Cerebellar nuclear complex (tissue), 1 donor: ENCODE measurements at regions not wholly inside any gene's neighbourhood (a gene's known extent, or its start where the extent isn't known, plus 50 kb on each side); places are given as distances from the start of the nearest gene placed in this dataset.

ENCODE experiments used
- DNase-seq, 2 experiments: peaks; one replicate each; lab custom pipeline; 2025; lab: John Stamatoyannopoulos, UW

- DNase-seq = no peak
Measured at GRCh38 chr1:59150577-59151386, 146.1 kb upstream of the FGGY start.

GRCh38 chr1:59151387-59151761 is 145.5 kb upstream of the FGGY start:
- DNase-seq = no peak

DNA sequence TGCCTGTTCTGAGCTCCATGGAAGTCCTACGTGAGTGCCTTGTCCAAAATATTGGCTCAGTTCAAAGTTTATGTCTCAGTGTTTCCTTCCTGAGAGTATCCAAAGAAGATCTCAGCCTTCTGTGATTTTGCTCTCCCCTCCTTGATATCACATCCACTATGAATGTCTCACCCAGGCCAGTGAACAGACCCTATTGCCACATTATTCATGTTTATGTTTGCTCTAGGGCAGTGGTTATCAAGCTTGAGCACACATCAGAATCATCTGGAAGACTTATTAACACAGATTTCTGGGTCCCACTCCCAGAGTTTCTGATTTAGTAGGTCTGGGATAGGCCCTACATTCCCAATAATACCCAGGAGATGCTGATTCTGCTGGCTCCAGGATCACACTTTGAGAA is 145.0 kb upstream of the FGGY start:
- DNase-seq = no peak

GRCh38 chr1:59152511-59152910 is 144.4 kb upstream of the FGGY start:
- no peak for DNase-seq

- no peak for DNase-seq
Measured at GRCh38 chr1:59154401-59154800, 142.5 kb upstream of the FGGY start.

DNA sequence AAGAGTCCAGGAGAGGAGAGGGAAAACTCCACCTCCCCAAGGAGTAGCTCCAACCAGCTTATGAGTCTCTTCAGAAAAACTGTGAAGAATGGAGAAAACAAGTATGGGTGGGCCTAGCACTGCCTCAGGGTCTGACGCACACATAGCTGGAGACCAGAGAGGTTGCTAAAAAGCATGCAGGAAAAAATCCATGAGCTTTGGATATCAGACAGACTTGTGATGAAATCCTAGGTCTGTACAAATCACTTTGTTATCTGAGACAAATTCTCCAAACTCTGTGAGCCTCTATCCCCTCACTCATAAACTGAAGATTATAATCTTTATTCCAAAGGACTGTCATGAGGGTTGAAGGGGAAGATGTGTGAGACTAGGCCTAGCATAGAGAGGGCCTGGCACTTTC is 141.5 kb upstream of the FGGY start:
- DNase-seq = no peak

- no peak for DNase-seq
Measured at GRCh38 chr1:59156051-59156450, 140.8 kb upstream of the FGGY start.

GRCh38 chr1:59156526-59157199 is 140.2 kb upstream of the FGGY start:
- no peak for DNase-seq

DNA sequence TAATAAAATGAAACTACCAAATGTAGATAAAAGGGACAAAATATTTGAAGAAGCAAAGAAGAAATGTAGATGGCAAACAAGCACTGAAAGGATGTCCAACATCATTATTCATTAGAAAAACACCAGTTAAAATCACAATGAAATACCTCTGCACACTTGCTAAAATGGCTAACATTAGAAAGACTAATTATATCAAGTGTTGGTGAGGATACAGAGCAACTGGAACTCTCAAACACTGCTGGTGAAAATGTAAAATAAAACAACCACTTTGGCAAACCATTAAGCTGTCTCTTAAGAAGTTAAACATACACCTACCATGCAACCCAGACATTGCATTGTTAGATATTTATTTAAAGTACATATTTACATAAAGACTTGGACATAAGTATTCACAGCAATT is 138.6 kb upstream of the FGGY start:
- no peak for DNase-seq

DNA sequence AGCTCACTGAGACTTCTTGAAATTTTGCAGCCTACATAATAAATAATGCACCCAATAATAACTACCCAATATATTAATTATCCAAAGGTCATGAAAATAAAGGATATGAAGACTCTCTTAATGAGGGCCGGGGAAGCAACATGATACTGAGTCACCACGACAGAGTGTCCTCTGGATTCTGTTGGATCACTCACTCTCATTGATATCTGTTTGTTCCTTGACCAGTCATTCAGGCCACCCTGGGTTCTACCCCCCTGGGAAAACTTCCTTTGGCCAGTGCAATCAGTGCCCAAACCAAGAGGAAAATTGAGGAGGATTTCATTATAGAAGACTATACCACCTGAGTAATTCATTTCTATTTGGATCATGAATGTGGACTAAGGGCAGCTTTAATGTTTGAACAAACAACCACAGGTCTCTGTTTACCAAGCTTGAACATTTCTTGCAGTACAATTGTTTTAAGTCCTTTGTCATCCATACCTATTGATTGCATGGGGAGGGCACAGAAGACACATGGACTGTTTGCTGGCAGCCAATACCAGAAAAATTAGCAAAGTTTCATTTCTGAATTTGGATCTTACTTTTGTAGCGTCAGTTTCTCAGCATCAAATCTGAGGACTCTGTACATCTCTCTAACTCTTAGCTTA is 137.2 kb upstream of the FGGY start:
- no peak for DNase-seq

- no peak for DNase-seq
Measured at GRCh38 chr1:59161136-59161535, 135.8 kb upstream of the FGGY start.

DNA sequence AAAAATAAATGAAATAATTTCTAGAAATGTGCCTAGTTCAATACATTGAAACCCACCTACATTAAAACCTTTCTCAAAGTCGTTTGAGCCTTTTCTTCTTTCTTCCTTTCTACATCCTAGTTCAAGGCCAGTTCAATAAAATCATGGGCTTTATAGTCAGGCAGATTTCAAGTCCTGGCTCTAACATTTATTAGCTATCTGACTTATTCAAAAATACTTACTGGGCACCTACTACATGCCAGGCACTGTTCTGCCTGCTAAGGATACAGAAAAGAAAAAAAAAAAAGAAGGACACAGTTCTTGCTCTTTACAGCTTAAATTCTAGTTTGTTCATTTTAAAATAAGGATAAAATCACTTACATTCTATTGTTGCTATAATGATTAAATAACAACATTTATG is 134.2 kb upstream of the FGGY start:
- no peak for DNase-seq

- DNase-seq = no peak
Measured at GRCh38 chr1:59163268-59164092, 133.4 kb upstream of the FGGY start.

DNA sequence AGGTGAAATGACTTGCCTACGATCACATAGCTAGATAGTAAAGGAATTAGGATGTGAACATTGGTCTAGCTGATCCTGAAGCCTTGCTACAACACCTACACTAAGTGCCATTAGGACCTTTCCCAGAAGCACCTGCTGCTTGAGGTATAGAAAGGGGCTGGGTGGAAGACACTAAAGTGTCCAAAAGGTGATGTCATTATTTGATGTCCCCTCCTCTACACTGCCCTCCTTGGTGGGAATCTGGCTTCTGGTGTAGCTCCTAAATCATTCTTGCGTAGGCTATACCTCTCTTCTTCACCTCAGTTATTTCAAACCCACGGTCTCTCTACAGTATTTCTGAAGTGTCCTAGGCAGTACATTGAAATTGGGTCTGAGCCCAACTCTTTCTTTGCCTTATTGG is 132.5 kb upstream of the FGGY start:
- DNase-seq = no peak

DNA sequence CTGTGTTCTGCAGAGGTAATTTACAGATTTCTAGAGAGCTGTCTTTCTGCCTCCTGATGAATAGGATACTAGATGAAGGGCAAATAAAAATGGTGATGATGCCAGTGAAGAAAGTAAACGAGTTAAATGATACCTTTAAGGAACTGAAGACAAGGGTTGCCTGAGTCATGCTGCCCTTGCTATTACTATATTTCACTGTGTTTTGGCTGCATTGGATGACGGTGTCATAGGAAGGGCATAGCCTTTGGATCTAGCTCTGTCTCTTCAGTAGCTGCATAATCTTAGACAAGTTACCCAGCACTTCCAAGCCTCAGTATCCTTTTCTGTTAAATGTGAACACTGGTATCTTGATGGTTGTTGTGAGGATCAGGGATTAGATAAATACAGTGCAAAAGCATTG is 131.5 kb upstream of the FGGY start:
- no peak for DNase-seq

DNA sequence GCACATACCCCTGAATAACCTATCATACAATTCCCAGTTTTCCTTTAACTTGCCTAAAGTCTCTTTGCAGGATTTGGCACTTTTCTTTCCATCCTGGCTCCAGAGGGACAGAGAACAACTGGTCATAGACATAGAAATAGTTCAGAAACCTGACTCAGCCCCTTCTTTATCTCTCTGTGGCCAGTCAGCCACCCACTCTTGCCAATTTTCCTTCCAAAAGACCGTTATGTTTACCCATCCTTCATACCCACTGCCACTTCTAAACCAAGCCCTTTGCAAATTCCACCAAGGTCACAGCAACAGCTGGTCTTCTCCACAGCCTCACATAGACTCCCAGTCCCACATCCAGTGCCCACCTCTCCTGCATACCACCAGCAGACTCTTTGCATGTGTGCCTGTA is 127.2 kb upstream of the FGGY start:
- no peak for DNase-seq

GRCh38 chr1:59170659-59171058 is 126.2 kb upstream of the FGGY start:
- DNase-seq = no peak

- no peak for DNase-seq
Measured at GRCh38 chr1:59171788-59172187, 125.1 kb upstream of the FGGY start.

DNA sequence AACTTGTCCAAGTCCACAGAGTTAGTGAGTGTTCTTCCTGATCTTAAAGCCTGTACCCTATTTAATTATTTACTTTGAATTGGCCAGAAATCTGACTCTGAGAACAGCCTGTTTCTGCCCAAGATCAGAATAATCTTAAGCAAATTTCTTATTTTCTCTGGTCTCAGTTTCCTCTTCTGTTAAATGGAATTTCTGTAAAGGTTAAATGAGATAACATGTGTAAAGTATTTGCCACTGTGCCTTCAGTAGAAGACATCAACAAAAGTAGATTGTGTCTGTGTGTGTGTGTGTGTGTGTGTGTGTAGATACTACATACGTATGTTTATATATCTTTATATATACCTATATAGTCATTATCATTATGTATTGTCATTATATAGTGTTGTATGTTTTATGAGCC is 124.2 kb upstream of the FGGY start:
- DNase-seq = no peak

GRCh38 chr1:59173721-59174120 is 123.2 kb upstream of the FGGY start:
- DNase-seq = no peak

- DNase-seq = no peak
Measured at GRCh38 chr1:59176471-59176870, 120.4 kb upstream of the FGGY start.

GRCh38 chr1:59177756-59178155 is 119.1 kb upstream of the FGGY start:
- no peak for DNase-seq
